HepG2 (cell line): ENCODE measurements at regions not wholly inside any gene's neighbourhood (a gene's known extent, or its start where the extent isn't known, plus 50 kb on each side); places are given as distances from the start of the nearest gene placed in this dataset.

Source experiments
- ATF2 ChIP-seq: sonication (generic); formaldehyde crosslinking; IDR thresholded peaks from 2 replicates; pipeline ENCODE4 v1.4.0; 2020; ENCODE audit warnings: missing genetic modification reagents
- BHLHE40 ChIP-seq: IDR thresholded peaks from 2 replicates; pipeline ENCODE4 v1.6.1; 2011; ENCODE audit warnings: low read length, improper control_type of control experiment
- DMAP1 ChIP-seq: IDR thresholded peaks from 2 replicates; pipeline ENCODE4 v1.6.1; 2016
- FOXM1 ChIP-seq: sonication (generic); formaldehyde crosslinking; IDR thresholded peaks from 2 replicates; pipeline ENCODE4 v1.5.0; 2020; ENCODE audit warnings: missing genetic modification reagents
- GLI4 ChIP-seq: sonication (generic); formaldehyde crosslinking; IDR thresholded peaks from 2 replicates; pipeline ENCODE4 v1.5.1; 2020; ENCODE audit warnings: missing genetic modification reagents, mild to moderate bottlenecking, moderate library complexity, borderline replicate concordance
- IRF2 ChIP-seq: IDR thresholded peaks from 2 replicates; pipeline ENCODE4 v1.6.1; 2018; ENCODE audit warnings: missing genetic modification reagents, missing compliant biosample characterization
- NAIF1 ChIP-seq: sonication (generic); formaldehyde crosslinking; IDR thresholded peaks from 2 replicates; pipeline ENCODE4 v1.5.0; 2020; ENCODE audit warnings: mild to moderate bottlenecking, missing genetic modification reagents, borderline replicate concordance
- PITX1 ChIP-seq: sonication (generic); formaldehyde crosslinking; IDR thresholded peaks from 2 replicates; pipeline ENCODE4 v1.5.1; 2020; ENCODE audit warnings: mild to moderate bottlenecking, missing genetic modification reagents
- RELA ChIP-seq: sonication (generic); formaldehyde crosslinking; IDR thresholded peaks from 2 replicates; pipeline ENCODE4 v1.4.0; 2020; ENCODE audit warnings: missing genetic modification reagents
- RFXANK ChIP-seq: IDR thresholded peaks from 2 replicates; pipeline ENCODE4 v1.6.1; 2016
- SMAD3 ChIP-seq: sonication (generic); formaldehyde crosslinking; IDR thresholded peaks from 2 replicates; pipeline ENCODE4 v1.4.0; 2020; ENCODE audit warnings: missing genetic modification reagents
- ZBTB10 ChIP-seq: sonication (generic); formaldehyde crosslinking; IDR thresholded peaks from 2 replicates; pipeline ENCODE4 v1.4.0; 2020; ENCODE audit warnings: missing genetic modification reagents, borderline replicate concordance
- ZBTB39 ChIP-seq: sonication (generic); formaldehyde crosslinking; IDR thresholded peaks from 2 replicates; pipeline ENCODE4 v1.5.0; 2020; ENCODE audit warnings: missing genetic modification reagents
- ZFP36 ChIP-seq: fragments of 150-350 bp; IDR thresholded peaks from 2 replicates; pipeline ENCODE4 v1.6.1; 2018; ENCODE audit warnings: borderline replicate concordance, low read length, low read depth; ENCODE audit not compliant: partially characterized antibody
- ZFP62 ChIP-seq: sonication (generic); formaldehyde crosslinking; IDR thresholded peaks from 2 replicates; pipeline ENCODE4 v1.4.0; 2020; ENCODE audit warnings: missing genetic modification reagents
- ZNF280D ChIP-seq: sonication (generic); formaldehyde crosslinking; IDR thresholded peaks from 2 replicates; pipeline ENCODE4 v1.5.1; 2020; ENCODE audit warnings: mild to moderate bottlenecking, missing genetic modification reagents
- ZNF350 ChIP-seq: sonication (generic); formaldehyde crosslinking; IDR thresholded peaks from 2 replicates; pipeline ENCODE4 v1.4.0; 2020; ENCODE audit warnings: mild to moderate bottlenecking, low read depth, missing genetic modification reagents, borderline replicate concordance
- ZNF367 ChIP-seq: sonication (generic); formaldehyde crosslinking; IDR thresholded peaks from 2 replicates; pipeline ENCODE4 v1.4.0; 2020; ENCODE audit warnings: missing genetic modification reagents, borderline replicate concordance
- ZNF530 ChIP-seq: sonication (generic); formaldehyde crosslinking; IDR thresholded peaks from 2 replicates; pipeline ENCODE4 v1.5.0; 2020; ENCODE audit warnings: low read depth, mild to moderate bottlenecking, missing genetic modification reagents
- ZNF557 ChIP-seq: sonication (generic); formaldehyde crosslinking; IDR thresholded peaks from 2 replicates; pipeline ENCODE4 v1.4.0; 2020; ENCODE audit warnings: missing genetic modification reagents
- ZNF670 ChIP-seq: sonication (generic); formaldehyde crosslinking; IDR thresholded peaks from 2 replicates; pipeline ENCODE4 v1.8.0; 2022; ENCODE audit warnings: mild to moderate bottlenecking, missing genetic modification reagents, borderline replicate concordance
- ZNF768 ChIP-seq: sonication (generic); formaldehyde crosslinking; IDR thresholded peaks from 2 replicates; pipeline ENCODE4 v1.4.0; 2020; ENCODE audit warnings: missing genetic modification reagents

- TF ChIP-seq ZNF670 (CRISPR knock-in tag), result no peak
- no peak for TF ChIP-seq RFXANK
- TF ChIP-seq ZNF367 (CRISPR knock-in tag), result no peak
- no peak for TF ChIP-seq ZNF280D (CRISPR knock-in tag)
- TF ChIP-seq FOXM1 (CRISPR knock-in tag), result no peak
- no peak for TF ChIP-seq ATF2 (CRISPR knock-in tag)
- no peak for TF ChIP-seq BHLHE40
- TF ChIP-seq ZFP36, result no peak
- peak; percentile 68; the same call in 1 of the 2 replicates for TF ChIP-seq ZNF557 (CRISPR knock-in tag)
- TF ChIP-seq RELA (CRISPR knock-in tag), result no peak
- 0 out of 2 replicates have a peak, but pooled peaks have one; percentile 40 for TF ChIP-seq IRF2 (CRISPR knock-in tag)
- no peak for TF ChIP-seq ZNF530 (CRISPR knock-in tag)
- TF ChIP-seq ZNF350 (CRISPR knock-in tag), result no peak
- TF ChIP-seq ZBTB10 (CRISPR knock-in tag), result no peak
- TF ChIP-seq NAIF1 (CRISPR knock-in tag), result no peak
- 0 out of 2 replicates have a peak, but pooled peaks have one; percentile 44 for TF ChIP-seq PITX1 (CRISPR knock-in tag)
- TF ChIP-seq SMAD3, result no peak
- TF ChIP-seq ZFP62 (CRISPR knock-in tag), result no peak
- TF ChIP-seq DMAP1 (CRISPR knock-in tag), result no peak
- no peak for TF ChIP-seq GLI4
- no peak for TF ChIP-seq ZNF768 (CRISPR knock-in tag)
- TF ChIP-seq ZBTB39 (CRISPR knock-in tag), result no peak
Observed at GRCh38 chr2:161063157-161063945, 96.9 kb upstream of the TANK start (continued).
